HG02763 (cell line): ENCODE measurements at regions not wholly inside any gene's neighbourhood (a gene's known extent, or its start where the extent isn't known, plus 50 kb on each side); places are given as distances from the start of the nearest gene placed in this dataset.
"Not testable (repeated sequence)": the region's sequence is repeated elsewhere in the genome, so short reads cannot be mapped to it uniquely, and the experiment has no call there.

Source experiments
- ATAC-seq: cut with Tn5 transposase; IDR thresholded peaks from one replicate; pipeline ENCODE4 v1.9.1; 2021; ENCODE audit warnings: mild to moderate bottlenecking, moderate library complexity; ENCODE audit not compliant: unreplicated experiment

DNA sequence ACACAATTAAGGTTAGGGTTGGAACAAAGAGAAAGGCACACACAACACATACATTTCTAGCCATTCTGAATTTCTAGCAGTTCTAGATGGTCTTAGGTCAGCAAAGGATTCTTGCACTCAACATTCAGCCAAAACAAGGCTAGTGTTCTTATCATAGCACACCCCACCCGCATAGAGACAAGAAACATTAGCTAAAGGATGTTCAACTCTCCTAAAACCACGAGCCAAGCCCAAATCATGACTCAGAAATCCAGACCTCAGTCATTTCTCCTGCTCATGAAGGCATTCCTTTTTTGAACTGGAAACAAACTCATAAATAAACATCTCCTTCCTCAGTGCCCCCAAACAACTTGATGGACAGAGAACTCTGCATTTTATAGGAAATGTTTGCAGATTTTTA is 293.0 kb upstream of the NOTCH2NLA start:
- ATAC-seq: not testable (repeated sequence)

DNA sequence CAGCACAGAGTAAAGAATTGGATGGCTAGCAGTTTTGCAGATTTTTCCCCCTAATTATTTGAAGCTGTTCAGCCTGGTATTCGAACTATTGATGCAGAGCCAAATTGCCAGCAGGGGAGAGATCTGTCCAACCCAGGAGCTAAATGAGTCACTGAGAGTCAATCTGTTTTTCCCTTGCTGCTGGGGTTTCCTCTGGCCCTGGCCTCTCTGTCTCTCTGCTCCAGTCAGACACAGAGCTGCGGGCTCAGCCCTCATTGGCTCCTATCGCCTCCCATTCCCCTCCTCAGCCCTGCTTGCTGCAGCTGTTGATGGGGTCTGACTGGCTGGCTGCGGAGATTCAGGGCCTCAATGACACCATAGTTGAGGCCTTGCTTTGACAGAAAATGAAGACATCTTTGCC is 284.9 kb upstream of the NOTCH2NLA start:
- ATAC-seq: not testable (repeated sequence)

GRCh38 chr1:146511047-146511777 is 282.4 kb upstream of the NOTCH2NLA start:
- not testable (repeated sequence) for ATAC-seq

- ATAC-seq: not testable (repeated sequence)
Observed at GRCh38 chr1:146510248-146510983, 281.6 kb upstream of the NOTCH2NLA start.

- not testable (repeated sequence) for ATAC-seq
Observed at GRCh38 chr1:146504121-146504520, 275.3 kb upstream of the NOTCH2NLA start.

GRCh38 chr1:146487555-146487954 is 258.7 kb upstream of the NOTCH2NLA start:
- not testable (repeated sequence) for ATAC-seq

DNA sequence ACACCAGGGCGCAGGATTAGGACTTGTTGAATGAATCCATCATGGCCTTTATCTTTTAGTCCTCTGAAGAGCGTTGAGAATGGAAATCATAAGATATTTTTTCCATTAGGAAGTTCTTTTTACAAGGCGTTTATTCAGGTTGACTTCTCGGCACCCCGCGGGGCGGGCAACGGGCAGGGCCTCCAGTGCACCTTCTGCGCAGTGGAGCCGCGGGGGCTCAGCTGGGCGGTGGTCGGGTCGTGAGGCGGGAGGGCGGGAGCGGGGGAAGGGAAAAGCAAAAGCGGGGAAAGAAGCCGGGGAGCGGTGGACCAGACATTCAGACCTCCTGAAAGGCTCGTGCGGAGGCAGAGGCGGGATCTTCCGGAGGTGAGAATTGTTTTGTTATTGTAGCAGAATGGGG is 258.3 kb upstream of the NOTCH2NLA start:
- not testable (repeated sequence) for ATAC-seq

- ATAC-seq: not testable (repeated sequence)
Observed at GRCh38 chr1:146486300-146487014, 257.6 kb upstream of the NOTCH2NLA start.

DNA sequence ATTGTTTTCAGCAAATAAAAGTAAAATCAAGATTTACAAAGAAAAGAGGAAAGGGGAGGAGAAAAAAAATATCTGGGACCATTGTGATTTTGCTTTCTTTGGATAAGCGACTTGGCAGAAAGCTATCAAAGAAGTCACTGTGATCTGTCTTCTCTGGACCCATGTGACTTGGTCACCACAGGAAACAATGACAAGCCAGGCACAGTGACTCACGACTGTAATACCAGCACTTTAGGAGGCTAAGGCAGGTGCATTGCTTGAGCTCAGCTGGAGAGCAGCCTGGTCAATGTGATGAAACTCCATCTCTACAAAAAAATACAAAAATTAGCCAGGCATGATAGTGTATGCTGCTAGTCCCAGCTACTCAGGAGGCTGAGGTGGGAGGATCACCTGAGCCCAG is 255.4 kb upstream of the NOTCH2NLA start:
- ATAC-seq: not testable (repeated sequence)

DNA sequence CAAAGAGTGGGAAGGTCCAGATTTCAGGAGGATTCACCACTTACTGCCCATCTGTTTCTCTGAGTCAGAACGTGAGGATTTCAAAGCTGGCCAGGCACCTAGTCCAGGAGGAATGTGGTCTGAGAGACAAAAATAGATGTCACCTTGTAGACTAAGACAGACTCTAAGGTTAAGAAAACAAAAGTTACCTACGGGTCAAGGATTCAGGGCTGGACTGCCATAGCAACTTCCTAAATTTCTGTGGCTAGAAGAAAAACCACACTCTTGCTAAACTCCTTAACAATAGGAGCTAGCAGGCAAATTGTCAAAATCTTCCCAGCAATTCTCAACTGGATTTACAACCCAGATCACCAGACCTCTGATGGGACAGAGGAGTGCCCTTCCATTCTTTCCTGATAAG is 250.4 kb upstream of the NOTCH2NLA start:
- ATAC-seq: not testable (repeated sequence)

GRCh38 chr1:146478125-146478720 is 249.4 kb upstream of the NOTCH2NLA start:
- ATAC-seq: not testable (repeated sequence)

GRCh38 chr1:146475086-146475485 is 246.3 kb upstream of the NOTCH2NLA start:
- ATAC-seq: not testable (repeated sequence)

- not testable (repeated sequence) for ATAC-seq
Observed at GRCh38 chr1:146474216-146474615, 245.4 kb upstream of the NOTCH2NLA start.

GRCh38 chr1:146472192-146472861 is 243.5 kb upstream of the NOTCH2NLA start:
- ATAC-seq: peak; percentile 89

- not testable (repeated sequence) for ATAC-seq
Observed at GRCh38 chr1:146459939-146460338, 231.1 kb upstream of the NOTCH2NLA start.

- not testable (repeated sequence) for ATAC-seq
Observed at GRCh38 chr1:146459308-146459707, 230.5 kb upstream of the NOTCH2NLA start.

DNA sequence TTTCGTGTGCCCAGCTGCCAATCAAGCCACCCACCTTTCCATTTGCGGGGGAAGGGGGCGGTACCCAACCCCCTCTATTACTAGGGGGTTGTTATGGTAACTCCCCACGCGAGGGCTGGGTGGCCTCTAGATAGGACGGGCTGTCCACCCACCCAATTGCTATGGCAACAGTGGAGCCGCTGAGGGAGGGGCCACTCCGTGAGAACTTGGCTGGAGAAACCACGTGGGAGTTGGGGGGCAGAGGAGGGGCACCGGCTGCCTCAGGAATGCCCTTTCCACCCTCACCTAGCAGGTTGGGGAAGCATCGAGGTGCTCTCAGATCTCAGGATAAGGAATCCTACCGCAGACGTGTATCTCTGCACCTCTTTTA is 220.0 kb upstream of the NOTCH2NLA start:
- ATAC-seq: not testable (repeated sequence)

- ATAC-seq: not testable (repeated sequence)
Observed at GRCh38 chr1:146448212-146448876, 219.5 kb upstream of the NOTCH2NLA start.

DNA sequence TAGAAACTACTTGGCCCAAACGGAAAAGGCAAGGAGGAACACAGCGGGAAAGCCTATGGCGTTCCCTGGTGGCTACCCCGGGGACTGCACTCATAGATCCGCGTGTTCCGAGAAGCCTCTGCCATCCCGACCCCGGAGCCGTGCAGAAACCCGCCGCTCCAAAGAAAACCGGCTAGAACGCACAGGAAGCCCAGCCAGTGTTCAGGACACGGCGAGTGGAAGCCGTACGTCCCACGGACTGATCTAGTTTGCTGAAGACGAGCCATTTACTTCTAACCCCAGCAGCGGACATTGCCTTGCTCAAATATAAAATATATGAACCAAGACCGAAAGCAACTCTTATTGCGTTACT is 215.0 kb upstream of the NOTCH2NLA start:
- not testable (repeated sequence) for ATAC-seq
